GM19372 (cell line): ENCODE measurements at regions not wholly inside any gene's neighbourhood (a gene's known extent, or its start where the extent isn't known, plus 50 kb on each side); places are given as distances from the start of the nearest gene placed in this dataset.
"Not testable (repeated sequence)": the region's sequence is repeated elsewhere in the genome, so short reads cannot be mapped to it uniquely, and the experiment has no call there.

Experiments used
- ATAC-seq: cut with Tn5 transposase; IDR thresholded peaks from one replicate; pipeline ENCODE4 v1.9.1; 2021; ENCODE audit warnings: mild to moderate bottlenecking, low read depth, moderate library complexity; ENCODE audit not compliant: unreplicated experiment

DNA sequence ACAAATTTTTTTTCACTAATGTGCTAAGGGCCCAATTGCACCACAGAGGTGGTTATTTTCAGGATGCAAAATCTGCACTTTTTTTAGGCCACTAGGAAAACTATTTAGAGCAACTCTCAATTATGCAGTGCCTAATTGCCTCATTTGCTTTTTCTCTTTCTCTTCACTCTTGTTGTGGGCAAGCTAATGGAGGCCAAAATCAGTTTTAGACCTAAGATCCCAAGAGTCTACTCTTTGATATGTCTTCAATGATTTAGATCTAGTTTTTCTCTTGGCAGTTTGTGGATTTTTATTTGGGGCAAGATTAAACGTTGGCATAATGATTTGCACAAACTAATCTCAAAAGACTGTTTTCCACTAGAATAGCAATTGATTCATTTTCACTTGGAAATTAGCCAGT lies 1996.9 kb downstream of the LRRC4C start:
- ATAC-seq, result no peak

DNA sequence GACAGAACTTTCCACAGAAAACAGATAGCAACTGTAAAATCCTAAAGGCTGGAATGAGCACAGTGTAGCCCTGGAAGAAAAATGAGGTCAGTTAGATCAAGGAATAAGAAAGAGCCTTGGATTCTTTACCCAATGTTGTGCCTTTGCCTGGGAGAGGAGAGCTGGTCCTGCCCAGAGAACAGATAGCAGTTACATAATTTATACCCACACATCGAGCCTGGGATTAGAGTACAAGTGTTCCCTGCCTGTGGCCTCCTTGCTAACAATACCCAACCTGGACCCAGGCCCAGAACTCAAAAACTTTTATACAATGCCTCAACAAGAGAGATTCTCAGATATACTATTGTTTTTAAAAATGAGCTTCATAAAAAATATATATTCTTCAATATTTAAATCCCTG lies 1998.4 kb downstream of the LRRC4C start:
- no peak for ATAC-seq

DNA sequence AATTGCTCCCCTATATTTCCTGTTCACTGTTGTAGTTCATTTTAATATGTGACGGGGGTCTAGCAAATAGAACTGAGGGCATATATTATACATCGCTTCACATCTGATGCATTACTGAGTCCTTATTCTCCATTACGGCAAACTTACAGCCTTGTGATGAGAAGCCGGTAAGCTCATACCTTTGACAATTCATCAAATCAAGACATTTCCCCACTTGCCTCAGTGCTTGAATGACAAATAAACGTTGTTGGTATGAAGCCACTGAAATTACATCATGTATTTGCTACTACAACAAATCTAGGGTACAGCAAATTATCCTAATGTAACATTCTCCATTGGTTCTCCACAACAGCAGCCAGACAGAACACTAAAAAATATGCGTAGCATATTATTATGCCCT lies 1999.8 kb downstream of the LRRC4C start:
- no peak for ATAC-seq

DNA sequence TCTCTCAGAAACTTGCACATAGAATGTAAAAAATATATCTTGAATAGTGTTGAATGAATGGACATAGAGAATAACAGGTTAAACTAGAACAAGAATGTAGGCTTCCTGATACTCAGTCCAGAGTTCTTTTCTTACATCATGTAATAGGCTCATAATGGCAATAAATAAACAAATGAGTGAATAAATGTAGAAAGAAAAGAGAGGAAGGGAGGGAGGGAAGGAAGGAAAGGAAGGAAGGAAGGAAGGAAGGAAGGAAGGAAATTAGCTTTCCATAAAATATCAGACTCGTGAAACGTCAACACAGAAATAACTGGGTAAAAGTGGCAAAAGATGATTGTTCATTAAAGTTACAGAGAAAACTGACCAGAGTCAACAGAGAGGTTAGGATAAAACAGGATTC lies 2001.0 kb downstream of the LRRC4C start:
- no peak for ATAC-seq

DNA sequence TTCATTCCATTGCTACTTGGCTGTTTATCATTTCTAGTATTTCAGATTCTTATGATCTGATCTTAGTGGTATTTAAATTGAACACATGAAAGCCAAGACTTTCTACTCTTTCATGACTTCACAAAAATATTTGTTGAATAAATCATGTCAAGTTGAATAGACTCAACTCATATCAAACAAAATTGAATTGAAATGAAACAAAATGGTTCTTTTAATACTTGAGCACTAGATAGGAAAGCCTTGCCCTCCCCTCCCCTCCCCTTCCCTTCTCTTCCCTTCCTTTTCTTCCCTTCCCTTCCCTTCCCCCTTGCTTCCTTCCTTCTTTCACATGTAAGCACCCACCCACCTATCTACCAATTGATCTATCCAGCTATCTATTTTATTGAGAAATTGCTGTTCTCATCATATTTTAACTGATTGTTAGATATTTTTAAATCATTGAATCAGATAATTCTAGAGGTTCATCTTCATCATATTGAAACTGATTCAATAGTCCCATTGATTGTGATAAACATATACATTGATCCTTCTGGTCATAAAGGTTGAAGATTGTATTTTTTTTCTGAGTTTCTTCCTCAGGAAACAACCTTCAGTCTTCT lies 2015.9 kb downstream of the LRRC4C start:
- ATAC-seq, result no peak

DNA sequence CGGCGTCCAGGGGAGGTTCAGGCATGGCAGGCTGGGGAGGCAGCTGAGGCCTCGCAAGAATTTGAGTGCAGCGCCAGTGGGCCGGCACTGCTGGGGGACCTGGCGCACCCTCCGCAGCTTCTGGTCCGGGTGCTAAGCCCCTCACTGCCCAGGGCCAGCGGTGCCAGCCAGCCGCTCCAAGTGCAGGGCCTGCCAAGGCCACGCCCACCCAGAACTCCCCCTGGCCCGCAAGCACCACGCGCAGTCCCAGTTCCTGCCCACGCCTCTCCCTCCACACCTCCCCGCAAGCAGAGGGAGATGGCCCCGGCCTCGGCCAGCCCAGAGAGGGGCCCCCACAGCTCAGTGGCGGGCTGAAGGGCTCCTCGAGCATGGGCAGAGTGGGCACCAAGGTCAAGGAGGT lies 2017.3 kb downstream of the LRRC4C start:
- ATAC-seq, result no peak

DNA sequence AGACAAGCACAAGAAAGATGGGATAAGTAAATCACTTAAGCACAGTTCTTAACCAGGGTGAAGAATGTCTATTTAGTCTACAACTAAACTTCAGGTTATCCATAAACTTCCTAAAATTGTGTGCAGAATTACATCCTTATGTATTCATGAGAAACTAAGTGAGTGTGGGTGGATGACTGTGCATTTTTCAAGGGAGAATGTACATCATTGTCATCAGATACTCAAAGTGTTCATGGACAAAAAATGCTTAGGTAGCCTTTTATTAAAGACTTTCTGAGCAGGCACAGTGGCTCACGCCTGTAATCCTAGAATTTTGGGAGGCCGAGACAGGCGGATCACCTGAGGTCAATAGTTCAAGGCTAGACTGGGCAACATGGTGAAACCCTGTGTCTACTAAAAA lies 2023.8 kb downstream of the LRRC4C start:
- no peak for ATAC-seq

DNA sequence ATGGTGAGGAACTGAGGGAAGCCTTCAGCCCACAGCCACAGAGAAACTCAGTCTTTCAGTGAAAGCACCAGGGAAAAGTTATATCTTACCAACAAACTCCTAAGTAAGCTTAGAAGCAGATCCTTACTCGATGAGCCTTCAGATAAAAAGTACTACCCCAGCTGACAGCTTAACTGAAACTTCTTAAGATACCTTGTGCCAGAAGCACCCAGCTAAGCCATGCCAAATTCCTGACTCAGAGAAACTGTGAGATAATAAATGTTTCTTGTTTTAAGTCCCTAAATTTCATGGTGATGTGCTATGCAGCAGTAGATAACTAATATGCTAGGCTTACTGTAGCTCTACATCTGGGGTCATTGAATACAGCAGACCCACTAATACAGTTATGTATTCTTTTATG lies 2025.0 kb downstream of the LRRC4C start:
- no peak for ATAC-seq

DNA sequence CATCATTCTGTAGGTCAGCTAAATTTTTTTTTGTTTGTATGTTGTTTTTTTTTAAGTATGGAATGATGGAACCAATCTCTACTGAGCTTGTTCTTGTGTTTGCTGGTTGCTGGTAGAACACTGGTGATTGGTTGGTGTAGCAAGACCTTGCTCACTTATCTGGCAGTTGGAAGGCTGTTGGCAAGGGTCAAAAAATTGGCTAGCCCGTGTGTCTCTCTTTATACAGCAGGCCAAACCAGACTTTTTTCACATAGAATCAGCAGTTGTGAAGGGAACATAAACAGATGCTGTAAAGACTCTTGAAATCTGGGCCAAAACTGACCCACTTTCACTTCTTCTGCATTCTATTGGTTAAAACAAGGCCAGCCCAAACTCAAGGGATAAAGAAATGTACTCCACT lies 2026.5 kb downstream of the LRRC4C start:
- no peak for ATAC-seq

DNA sequence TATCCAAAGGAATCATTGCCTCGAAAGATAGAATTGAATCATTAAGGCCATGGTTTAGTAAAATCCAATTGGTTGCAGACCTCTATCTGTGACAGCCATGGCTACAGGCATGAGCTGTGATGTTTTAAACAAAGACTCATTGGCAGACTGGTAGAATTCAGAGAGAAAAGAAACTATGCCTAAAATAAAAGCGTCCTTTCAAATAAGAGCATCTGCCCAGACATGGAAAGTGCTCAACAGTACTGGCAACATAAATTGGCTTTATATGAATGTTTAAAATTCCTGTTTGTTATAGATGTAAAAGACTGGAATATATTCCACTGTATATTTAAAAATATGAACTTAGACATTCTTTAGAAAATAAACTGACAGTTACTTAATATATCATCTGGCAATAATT lies 2034.2 kb downstream of the LRRC4C start:
- no peak for ATAC-seq

DNA sequence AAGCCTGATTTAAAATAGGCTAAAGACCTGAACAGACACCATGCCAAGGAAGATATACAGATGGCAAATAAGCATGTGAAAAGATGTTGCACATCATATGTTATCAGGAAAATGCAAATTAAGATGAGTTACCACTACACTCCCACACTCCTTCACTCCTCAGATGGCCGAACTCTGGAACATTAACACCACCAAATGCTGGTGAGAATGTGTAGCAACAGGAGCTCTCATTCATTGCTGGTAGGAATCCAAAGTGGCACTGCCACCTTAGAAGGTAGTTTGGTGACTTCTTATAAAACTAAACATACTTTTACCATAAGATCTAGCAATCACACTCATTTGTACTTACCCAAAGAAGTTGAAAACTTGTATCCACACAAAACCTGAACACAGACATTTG lies 2047.3 kb downstream of the LRRC4C start:
- ATAC-seq, result no peak

DNA sequence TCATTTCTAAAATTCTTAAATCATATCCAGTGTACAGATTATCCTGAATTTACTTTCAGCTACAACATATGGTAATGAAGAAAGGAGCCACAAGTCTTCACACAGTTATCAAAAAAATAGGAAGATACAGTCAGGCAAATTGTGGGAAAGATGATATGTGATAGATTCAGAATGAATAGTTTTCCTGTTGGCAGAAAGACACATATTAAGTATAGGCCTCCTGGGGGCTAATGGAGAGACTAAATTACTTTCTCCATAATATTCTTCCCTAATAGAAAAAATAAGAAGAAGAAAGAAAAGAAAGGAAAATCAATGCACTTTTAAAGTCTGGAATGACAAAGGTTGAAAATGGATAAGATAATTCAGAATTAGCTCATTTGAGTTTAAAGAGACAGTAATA lies 2073.5 kb downstream of the LRRC4C start:
- ATAC-seq, result no peak

DNA sequence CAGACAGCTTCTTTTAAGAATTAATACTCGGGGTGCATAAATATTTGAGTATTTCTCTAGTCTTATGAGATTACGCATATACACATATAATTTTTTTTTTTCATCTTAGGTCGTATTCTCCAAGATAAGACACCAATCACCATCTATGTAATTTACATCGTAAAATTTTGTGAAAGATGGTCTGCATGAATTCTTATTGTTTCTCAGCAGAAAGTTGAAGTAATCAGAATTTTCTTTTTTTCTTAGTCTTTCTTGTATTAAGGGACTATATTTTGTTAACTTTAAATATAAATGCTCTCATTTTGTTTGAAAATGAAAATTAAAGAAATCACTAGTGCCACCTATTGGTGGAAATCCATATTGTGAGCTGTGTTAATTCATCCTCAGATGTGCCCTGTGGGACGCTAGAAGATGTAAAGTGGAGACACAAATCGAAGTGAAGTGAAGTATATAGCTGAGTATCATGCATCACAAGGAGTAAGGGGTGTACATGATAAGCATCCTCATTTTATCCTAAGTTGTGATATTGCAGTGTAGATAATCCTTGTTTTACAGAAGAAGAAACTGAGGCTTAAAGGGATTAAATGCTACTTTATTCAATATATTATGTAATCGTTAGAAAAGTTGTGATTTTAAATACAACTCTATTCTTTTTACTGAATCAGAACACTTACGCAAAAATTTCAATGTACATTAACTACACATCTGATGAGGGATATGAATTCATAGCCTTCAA lies 2084.3 kb downstream of the LRRC4C start:
- no peak for ATAC-seq

DNA sequence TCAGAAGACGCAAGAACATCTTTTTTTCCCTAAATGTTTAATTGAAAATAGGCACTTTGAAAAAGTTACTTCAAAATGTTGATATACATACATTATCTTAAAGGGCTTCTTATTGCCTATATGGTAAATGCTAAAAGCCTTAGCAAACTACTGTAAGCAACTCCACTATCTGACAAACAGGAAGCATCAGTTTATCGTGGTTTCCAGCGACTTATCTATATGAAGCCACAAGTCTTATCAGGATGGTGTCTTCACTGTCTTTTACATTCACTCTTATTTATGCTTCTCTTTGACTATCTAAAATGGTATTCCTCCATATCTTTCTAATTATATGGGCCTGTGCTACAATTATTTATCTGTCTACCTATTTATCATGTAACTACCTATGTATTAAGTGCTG lies 2091.9 kb downstream of the LRRC4C start:
- ATAC-seq, result no peak

DNA sequence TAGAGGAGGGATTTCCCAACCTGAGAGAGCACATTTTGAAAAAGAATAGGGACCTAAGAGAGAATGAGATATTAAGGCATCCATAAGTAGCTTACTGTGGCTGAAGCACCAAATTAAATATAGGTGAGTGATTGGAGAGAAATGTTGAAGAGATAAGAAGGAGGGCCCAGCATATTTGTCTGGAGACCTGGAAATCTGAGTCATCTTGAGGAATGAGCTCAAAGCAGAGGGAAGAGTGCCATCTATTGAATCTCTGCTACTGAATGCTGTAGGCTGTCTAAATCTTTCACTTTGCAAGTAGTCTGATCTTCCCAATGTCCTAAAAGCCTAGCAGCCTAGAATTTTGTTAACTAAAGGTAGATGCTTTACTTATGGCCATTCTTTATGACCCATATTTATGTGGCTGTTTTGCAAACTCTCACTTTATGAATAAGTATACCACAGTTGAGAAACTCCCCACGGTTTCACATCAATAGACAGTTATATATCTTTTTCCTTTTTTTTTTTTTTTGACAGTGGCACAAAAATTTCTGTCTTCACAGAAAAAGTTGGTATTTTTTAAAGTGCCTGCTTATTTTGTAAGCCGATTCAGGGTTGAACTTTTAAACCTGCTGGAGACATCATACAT lies 2093.5 kb downstream of the LRRC4C start:
- no peak for ATAC-seq

DNA sequence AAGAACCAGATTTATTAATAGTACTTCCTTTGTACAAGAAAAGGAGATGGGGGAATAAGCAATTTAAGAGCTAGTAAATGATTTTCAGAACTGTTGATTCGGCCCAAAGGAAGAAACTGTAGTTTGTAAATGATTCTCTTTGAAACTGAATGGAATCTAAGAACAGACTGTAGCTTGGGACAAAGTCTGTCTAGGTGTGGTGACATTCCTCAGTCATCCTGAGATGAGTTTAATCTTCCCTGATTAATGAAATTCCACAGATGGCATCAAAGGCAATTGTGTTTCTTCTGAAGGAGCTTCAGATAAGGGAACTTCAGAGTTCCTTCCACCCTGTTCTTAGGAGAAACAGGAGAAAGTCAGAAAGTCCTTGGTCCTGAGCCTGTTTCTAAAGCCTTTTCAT lies 2095.9 kb downstream of the LRRC4C start:
- no peak for ATAC-seq

DNA sequence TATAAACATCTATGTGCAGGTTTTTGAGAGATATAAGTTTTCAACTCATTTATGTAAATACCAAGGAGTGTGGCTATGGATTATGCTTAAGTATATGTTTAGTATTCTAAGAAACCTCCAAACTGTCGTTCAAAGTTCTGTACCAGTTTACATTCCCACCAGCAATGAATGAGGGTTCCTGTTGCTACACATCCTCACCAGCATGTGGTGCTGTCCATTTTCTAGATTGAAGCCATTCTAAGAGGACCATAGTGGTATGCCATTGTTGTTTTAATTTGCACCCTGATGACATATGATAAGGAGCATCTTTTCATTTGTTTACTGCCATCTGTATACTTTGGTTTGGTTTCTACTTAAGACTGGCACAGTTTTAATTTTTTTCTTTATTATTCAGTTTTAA lies 2097.9 kb downstream of the LRRC4C start:
- ATAC-seq, result no peak

DNA sequence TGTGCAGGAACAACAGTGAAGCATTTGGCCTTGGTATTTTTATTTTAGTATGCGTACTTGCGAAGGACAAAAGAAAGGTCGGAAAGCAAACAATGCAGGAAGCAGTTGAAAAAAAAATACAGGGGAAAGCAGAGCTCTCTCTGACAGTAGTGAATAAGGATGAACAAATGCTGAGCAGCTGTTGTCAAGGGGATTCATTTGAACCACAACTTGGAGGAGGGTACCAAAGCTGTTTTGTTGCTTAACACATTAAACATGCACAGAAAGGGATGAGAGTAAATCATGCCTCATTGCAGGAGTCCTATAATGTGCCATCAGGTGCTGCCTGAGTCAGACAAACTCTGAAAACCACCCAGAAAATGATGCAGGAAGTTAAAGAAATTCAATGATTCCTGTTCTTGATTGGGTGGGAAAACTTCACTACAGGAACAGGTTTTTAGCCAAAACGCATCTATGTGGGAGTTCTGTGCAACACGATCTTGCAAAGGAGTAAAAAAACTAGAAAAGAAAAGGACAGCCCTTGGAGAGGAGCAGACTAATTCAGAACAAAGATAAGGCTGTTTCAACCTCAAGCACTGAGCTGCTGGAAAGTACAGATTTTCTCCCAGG lies 2113.5 kb downstream of the LRRC4C start:
- ATAC-seq, result no peak

DNA sequence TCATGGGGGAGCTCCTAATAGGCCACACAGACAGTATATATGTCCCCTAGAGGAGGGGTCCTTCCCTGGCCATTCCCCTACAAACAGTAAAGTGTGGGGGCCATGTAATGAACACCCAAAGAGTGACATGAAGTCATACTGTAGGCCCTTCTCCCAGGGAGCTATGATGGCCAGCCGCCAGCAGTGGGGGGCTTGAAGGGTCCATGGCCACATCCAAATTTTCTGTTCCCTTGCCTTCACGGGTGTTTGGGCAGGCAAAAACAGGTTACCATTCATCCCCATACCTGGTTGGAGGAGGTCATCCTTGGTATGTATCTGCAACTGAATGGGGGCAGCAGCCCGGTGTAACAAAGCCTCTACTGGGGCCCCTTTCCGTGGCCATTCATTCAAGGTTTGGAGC lies 2118.0 kb downstream of the LRRC4C start:
- ATAC-seq, result no peak

DNA sequence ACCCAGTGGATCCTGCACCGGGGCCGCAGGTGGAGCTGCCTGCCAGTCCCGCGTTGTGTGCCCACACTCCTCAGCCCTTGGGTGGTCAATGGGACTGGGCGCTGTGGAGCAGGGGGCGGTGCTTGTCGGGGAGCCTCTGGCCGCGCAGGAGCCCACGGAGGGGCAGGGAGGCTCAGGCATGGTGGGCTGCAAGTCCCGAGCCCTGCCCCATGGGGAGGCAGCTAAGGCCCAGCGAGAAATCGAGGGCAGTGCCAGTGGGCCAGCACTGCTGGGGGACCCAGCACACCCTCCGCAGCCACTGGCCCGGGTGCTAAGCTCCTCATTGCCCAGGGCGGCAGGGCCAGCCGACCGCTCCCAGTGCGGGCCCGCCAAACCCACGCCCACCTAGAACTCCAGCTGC lies 2126.4 kb downstream of the LRRC4C start:
- ATAC-seq, result not testable (repeated sequence)

DNA sequence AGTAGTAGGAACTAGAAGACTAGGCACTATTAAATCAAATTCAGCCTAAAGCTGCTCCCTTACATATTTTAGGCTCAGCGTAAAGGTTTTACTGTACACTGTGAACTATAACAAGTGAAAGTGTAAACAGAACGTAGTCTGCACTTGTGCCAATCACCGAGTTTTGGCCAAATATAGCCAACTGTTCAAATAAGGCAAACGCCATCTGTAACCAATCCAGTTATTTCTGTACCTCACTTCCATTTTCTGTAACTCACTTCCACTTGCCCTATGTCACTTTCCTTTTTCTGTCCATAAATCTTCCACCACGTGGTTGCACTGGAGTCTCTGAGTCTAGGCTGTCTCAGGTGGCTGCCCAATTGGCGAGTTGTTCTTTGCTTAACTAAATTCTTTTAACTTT lies 2132.2 kb downstream of the LRRC4C start:
- no peak for ATAC-seq

DNA sequence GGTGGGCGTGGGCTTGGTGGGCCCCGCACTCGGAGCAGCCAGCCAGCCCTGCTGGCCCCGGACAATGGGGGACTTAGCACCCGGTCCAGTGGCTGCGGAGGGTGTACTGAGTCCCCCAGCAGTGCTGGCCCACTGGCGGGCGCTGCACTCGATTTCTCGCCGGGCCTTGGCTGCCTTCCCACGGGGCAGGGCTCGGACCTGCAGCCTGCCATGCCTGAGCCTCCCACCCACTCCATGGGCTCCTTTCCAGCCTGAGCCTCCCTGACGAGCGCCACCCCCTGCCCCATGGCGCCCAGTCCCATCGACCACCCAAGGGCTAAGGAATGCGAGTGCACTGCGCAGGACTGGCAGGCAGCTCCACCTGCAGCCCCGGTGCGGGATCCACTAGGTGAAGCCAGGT lies 2147.6 kb downstream of the LRRC4C start:
- ATAC-seq, result not testable (repeated sequence)
